HG02981 (cell line): ENCODE measurements at regions not wholly inside any gene's neighbourhood (a gene's known extent, or its start where the extent isn't known, plus 50 kb on each side); places are given as distances from the start of the nearest gene placed in this dataset.

Experiments used
- ATAC-seq: cut with Tn5 transposase; IDR thresholded peaks from one replicate; pipeline ENCODE4 v1.9.1; 2021; ENCODE audit warnings: mild to moderate bottlenecking, moderate library complexity; ENCODE audit not compliant: unreplicated experiment

DNA sequence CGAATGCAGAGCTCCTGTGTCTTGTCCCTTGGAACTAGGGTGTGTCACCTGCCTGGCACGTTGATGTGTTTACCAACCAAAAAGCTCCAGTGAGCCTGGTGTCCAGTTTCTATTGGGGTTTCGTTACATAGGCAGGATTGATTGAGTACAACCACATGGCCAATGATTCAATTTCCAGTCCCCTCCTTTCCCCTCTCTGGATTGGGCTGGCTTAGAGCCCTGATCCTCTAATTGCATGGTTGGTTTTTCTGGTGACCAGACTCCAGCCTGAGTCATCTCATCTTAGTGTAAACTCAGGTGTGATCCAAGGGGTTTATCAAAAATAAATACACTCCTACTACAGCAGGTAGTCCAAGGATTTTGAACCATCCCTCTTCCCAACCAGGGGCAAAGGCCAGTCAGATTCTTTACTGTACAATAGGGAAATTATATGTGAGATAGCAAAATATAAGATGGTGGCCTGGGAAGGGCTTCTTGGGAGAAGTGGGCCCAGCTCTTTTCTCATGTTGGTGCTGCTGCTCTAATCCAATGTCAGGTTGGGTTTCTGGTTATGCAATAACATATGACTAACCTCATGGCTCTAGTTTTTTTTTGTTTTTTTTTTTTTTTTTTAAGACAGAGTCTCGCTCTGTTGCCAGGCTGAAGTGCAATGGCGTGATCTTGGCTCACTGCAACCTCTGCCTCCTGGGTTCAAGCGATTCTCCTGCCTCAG is 64.7 kb upstream of the MGAT5 start:
- ATAC-seq: no peak

- ATAC-seq: no peak
These were observed 63.6 kb upstream of the MGAT5 start for GRCh38 chr2:134190062-134190806.

DNA sequence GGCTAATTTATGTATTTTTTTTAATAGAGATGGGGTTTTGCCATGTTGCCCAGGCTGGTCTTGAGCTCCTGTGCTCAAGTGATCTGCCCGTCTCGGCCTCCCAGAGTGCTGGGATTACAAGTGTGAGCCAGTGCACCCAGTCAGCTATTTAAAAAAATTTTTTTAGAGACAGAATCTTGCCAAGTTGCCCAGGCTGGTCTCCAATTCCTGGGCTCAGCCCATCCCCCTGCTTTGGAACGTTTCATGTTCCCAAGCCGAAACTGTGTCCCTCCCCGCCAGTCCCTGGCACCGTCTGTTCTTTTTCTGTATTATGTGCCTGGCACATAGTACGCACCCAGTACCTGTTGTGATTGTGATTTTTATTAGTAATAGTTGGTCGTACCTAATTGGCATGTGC is 63.1 kb upstream of the MGAT5 start:
- no peak for ATAC-seq

- no peak for ATAC-seq
These were observed 62.0 kb upstream of the MGAT5 start for GRCh38 chr2:134191835-134192234.

GRCh38 chr2:134193006-134193405 is 60.9 kb upstream of the MGAT5 start:
- ATAC-seq: no peak

DNA sequence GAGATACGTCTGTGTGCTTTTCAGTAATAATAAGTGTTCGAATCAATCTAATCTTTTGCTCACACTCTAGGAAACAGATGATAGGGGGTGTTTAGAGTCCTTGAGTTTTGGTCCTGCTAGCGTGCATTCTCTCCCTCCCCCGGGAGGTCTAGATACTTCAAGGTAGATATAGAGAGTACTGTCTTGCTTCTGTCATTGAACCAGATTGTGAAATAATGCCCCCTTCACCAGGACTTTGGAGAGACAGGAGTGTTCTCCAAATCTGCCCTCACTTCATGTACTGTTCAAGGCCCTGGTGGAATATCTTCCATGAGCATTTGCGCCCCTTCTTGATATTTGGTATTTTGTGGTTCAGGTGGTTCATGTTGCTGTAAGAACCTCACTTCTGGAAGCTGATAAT is 59.4 kb upstream of the MGAT5 start:
- no peak for ATAC-seq

- ATAC-seq: no peak
These were observed 58.5 kb upstream of the MGAT5 start for GRCh38 chr2:134195341-134195740.

GRCh38 chr2:134197445-134197844 is 56.4 kb upstream of the MGAT5 start:
- ATAC-seq: no peak

DNA sequence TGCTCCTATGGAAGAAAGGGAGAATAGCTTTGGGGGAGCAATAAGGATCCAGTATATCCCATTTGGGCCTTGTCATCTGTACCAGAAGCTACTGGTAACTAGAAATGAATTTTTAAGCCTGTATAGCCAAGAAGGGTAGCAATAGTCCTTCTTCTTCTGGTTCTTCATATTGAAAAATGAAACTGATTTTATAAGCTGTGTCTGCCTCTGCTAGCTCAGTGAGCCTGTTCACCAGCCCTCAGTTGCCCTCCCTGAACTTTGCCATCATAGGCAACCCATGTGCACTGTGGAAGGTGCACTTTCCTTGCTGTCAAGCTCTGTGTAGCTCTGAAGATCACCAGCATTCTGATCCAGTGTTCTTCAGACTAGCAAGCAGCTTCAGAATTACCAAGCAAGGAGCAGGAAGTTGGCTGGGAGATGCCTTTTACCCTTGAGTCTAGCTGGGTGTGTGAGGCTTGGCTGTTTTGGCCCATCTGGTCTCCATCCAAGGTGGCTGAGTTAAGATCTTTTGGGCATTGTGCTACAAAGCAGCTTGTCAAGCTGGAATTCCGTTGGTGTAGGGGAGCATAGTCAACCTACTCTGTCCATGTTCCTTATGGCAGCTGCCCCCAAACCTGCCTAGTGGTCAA is 55.8 kb upstream of the MGAT5 start:
- no peak for ATAC-seq

DNA sequence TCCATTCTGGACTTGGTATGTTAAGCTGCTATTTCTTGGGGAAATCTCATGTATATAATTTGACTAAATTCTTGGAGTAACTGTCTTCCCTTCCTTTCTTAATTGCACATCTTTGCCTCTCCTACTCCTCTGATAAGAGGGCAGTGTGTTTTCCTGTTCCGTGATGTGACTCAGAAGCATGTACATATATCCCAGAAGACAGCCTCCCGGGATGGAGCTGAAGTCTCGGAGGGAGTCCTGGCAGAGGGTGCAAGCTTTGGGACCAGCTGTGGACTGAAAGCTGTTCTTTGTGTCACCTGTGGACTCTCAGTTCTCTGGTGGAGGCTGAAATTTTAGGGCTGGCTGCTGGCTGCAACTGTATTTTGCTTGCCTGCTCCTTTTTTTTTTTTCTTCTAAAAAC is 54.7 kb upstream of the MGAT5 start:
- ATAC-seq: no peak

GRCh38 chr2:134200036-134200618 is 53.7 kb upstream of the MGAT5 start:
- ATAC-seq: no peak

- no peak for ATAC-seq
These were observed 52.3 kb upstream of the MGAT5 start for GRCh38 chr2:134201533-134201932.

- ATAC-seq: no peak
These were observed 51.5 kb upstream of the MGAT5 start for GRCh38 chr2:134202371-134202770.

GRCh38 chr2:134203175-134203574 is 50.7 kb upstream of the MGAT5 start:
- no peak for ATAC-seq
